ENCODE measurements at regions not wholly inside any gene's neighbourhood (a gene's known extent, or its start where the extent isn't known, plus 50 kb on each side); places are given as distances from the start of the nearest gene placed in this dataset.
"Not testable (repeated sequence)": the region's sequence is repeated elsewhere in the genome, so short reads cannot be mapped to it uniquely, and the experiment has no call there.

DNA sequence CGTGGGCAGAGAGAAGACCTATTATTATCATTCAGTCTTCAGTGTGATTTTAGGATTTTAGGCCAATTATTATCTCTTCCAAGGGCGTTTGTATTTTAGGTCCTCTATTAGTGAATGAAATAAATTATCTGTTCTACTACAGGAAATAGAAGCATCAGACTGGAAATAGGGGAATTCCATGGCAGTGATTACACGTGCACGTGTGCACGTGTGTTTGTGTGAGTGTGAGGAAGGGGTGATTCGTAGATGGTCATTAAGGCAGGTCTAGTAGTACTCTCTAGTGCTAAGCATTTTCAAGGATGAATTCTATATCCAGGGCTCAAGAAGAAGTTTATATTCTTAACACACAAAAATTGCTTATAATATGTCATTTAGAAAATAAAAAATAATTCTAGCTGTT is 623.2 kb downstream of the GATA3 start:
- Histone ChIP-seq H3K36me3 (ENCODE audit: control insufficient read depth in 2 of 3, insufficient read depth in 3 of 3, low read length in 3 of 3) (no peaks in the 10 kb centered on the region), H3K4me1 (ENCODE audit: control insufficient read depth in 2 of 3, insufficient read depth in 2 of 3, low read depth in 1 of 3, low read length in 3 of 3) (no peaks in the 10 kb centered on the region), H3K9me3 (ENCODE audit: control insufficient read depth in 2 of 3, insufficient read depth in 1 of 3, low read length in 3 of 3) (no peaks in the 10 kb centered on the region), H3K4me3 (ENCODE audit: low read length in 3 of 3) (no peak overlapping the region), H3K27ac (ENCODE audit: low read depth in 2 of 2, low read length in 2 of 2) (no peak overlapping the region), H3K9ac (ENCODE audit: low read length in 3 of 3) (no peak overlapping the region), H3K27me3 (ENCODE audit: control insufficient read depth, insufficient read depth, low read length) (no peaks in the 10 kb centered on the region)
- no peak for DNase-seq
- no peak for FAIRE-seq
- intact Hi-C loops (cut with DNase I) = no loop called here
- TF ChIP-seq, protein P1, sequence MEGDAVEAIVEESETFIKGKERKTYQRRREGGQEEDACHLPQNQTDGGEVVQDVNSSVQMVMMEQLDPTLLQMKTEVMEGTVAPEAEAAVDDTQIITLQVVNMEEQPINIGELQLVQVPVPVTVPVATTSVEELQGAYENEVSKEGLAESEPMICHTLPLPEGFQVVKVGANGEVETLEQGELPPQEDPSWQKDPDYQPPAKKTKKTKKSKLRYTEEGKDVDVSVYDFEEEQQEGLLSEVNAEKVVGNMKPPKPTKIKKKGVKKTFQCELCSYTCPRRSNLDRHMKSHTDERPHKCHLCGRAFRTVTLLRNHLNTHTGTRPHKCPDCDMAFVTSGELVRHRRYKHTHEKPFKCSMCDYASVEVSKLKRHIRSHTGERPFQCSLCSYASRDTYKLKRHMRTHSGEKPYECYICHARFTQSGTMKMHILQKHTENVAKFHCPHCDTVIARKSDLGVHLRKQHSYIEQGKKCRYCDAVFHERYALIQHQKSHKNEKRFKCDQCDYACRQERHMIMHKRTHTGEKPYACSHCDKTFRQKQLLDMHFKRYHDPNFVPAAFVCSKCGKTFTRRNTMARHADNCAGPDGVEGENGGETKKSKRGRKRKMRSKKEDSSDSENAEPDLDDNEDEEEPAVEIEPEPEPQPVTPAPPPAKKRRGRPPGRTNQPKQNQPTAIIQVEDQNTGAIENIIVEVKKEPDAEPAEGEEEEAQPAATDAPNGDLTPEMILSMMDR (IDR thresholded peaks at IDR 0.05; ENCODE audit: borderline replicate concordance, extremely low read depth, insufficient read depth) = no peak

DNA sequence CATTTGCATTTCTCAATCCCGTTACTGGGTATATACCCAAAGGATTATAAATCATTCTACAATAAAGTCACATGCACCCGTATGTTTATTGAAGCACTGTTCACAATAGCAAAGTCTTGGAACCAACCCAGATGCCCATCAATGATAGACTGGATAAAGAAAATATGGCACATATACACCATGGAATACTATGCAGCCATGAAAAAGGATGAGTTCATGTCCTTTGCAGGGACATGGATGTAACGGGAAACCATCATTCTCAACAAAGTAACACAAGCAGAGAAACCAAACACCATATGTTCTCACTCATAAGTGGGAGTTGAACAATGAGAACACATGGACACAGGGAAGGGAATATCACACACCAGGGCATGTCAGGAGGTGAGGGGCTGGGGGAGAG is 630.4 kb downstream of the GATA3 start:
- H3K27ac ChIP-seq (ENCODE audit: low read depth in 2 of 2, low read length in 2 of 2); DNase-seq; H3K36me3 ChIP-seq (ENCODE audit: control insufficient read depth in 2 of 3, insufficient read depth in 3 of 3, low read length in 3 of 3); FAIRE-seq; H3K27me3 ChIP-seq (ENCODE audit: control insufficient read depth, insufficient read depth, low read length); H3K9me3 ChIP-seq (ENCODE audit: control insufficient read depth in 2 of 3, insufficient read depth in 1 of 3, low read length in 3 of 3); H3K9ac ChIP-seq (ENCODE audit: low read length in 3 of 3); H3K4me1 ChIP-seq (ENCODE audit: control insufficient read depth in 2 of 3, insufficient read depth in 2 of 3, low read depth in 1 of 3, low read length in 3 of 3); intact Hi-C loops (cut with DNase I); H3K4me3 ChIP-seq (ENCODE audit: low read length in 3 of 3): not testable (repeated sequence)

DNA sequence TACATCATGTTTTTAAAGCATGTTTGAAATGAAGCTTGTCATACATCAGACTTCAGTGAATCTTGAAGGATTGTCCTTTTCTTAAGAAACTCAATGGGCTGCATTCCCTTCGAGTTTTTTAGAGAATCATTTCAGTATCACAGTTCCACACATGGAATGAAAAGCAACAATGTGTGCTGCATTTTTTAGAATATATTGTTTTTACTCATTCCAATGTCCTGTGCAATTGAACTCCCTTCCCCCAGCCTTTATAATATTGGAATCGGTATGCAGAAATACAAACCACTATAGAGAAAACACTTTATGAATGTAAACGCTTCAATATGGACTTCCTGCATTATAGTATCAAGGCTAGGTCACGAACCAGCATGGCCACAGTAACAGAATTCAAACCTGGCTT is 634.4 kb downstream of the GATA3 start:
- no peaks in the 10 kb centered on the region for H3K27me3 ChIP-seq (ENCODE audit: control insufficient read depth, insufficient read depth, low read length)
- no peak overlapping the region for H3K9ac ChIP-seq (ENCODE audit: low read length in 3 of 3)
- intact Hi-C loops (cut with DNase I) = no loop called here
- H3K27ac ChIP-seq (ENCODE audit: low read depth in 2 of 2, low read length in 2 of 2) = no peak overlapping the region
- no peaks in the 10 kb centered on the region for H3K9me3 ChIP-seq (ENCODE audit: control insufficient read depth in 2 of 3, insufficient read depth in 1 of 3, low read length in 3 of 3)
- no peak for FAIRE-seq
- TF ChIP-seq, protein P1 (IDR thresholded peaks at IDR 0.05; ENCODE audit: borderline replicate concordance, extremely low read depth, insufficient read depth) = no peak
- H3K4me1 ChIP-seq (ENCODE audit: control insufficient read depth in 2 of 3, insufficient read depth in 2 of 3, low read depth in 1 of 3, low read length in 3 of 3) = no peaks in the 10 kb centered on the region
- H3K36me3 ChIP-seq (ENCODE audit: control insufficient read depth in 2 of 3, insufficient read depth in 3 of 3, low read length in 3 of 3) = no peaks in the 10 kb centered on the region
- DNase-seq = no peak
- H3K4me3 ChIP-seq (ENCODE audit: low read length in 3 of 3) = no peak overlapping the region

DNA sequence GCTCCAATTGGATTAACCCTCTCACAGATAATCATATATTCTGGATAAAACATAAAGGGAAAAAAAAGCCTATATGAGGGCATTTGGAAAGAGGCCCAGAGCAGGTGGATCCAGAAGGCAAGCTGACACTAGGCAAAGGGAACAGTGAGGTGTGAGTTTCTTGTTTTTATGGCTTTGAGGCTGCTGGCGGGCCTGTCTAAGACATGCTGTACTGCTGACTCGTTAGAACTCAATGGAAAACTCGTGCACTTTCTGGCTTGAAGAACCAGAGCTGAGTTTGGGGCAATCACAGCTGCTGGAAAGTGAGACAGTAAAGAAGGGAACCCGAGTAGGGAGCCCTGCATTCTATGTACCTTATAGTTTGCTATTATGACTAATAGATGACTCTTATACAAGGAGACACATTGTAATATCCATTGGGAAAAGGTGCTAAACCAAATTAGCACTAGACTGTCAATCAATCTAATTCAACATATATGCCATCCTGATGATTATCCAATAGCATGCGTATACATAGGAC is 637.1 kb downstream of the GATA3 start:
- FAIRE-seq = no peak
- H3K4me3 ChIP-seq (ENCODE audit: low read length in 3 of 3) = no peak overlapping the region
- TF ChIP-seq, protein P1 (IDR thresholded peaks at IDR 0.05; ENCODE audit: borderline replicate concordance, extremely low read depth, insufficient read depth) = no peak
- no peak overlapping the region for H3K9ac ChIP-seq (ENCODE audit: low read length in 3 of 3)
- H3K9me3 ChIP-seq (ENCODE audit: control insufficient read depth in 2 of 3, insufficient read depth in 1 of 3, low read length in 3 of 3) = no peaks in the 10 kb centered on the region
- intact Hi-C loops (cut with DNase I) = no loop called here
- DNase-seq = no peak
- H3K36me3 ChIP-seq (ENCODE audit: control insufficient read depth in 2 of 3, insufficient read depth in 3 of 3, low read length in 3 of 3) = no peaks in the 10 kb centered on the region
- H3K27me3 ChIP-seq (ENCODE audit: control insufficient read depth, insufficient read depth, low read length) = no peaks in the 10 kb centered on the region
- no peak overlapping the region for H3K27ac ChIP-seq (ENCODE audit: low read depth in 2 of 2, low read length in 2 of 2)
- no peaks in the 10 kb centered on the region for H3K4me1 ChIP-seq (ENCODE audit: control insufficient read depth in 2 of 3, insufficient read depth in 2 of 3, low read depth in 1 of 3, low read length in 3 of 3)

DNA sequence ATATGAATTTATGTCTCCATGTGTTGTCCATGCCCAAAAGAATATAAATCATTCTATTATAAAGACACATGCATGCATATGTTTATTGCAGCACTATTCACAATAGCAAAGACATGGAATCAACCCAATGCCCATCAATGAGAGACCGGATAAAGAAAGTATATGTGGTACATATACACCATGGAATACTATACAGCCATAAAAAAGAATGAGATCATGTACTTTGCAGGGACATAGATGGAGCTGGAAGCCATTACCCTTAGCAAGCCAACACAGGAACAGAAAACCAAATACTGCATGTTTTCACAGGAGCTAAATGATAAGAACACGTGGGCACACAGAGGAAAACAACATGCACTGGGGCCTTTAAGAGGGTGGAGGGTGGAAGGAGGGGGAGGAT is 639.1 kb downstream of the GATA3 start:
- FAIRE-seq; H3K27ac ChIP-seq (ENCODE audit: low read depth in 2 of 2, low read length in 2 of 2); H3K4me1 ChIP-seq (ENCODE audit: control insufficient read depth in 2 of 3, insufficient read depth in 2 of 3, low read depth in 1 of 3, low read length in 3 of 3); H3K9me3 ChIP-seq (ENCODE audit: control insufficient read depth in 2 of 3, insufficient read depth in 1 of 3, low read length in 3 of 3); H3K4me3 ChIP-seq (ENCODE audit: low read length in 3 of 3); H3K27me3 ChIP-seq (ENCODE audit: control insufficient read depth, insufficient read depth, low read length); DNase-seq; H3K36me3 ChIP-seq (ENCODE audit: control insufficient read depth in 2 of 3, insufficient read depth in 3 of 3, low read length in 3 of 3); intact Hi-C loops (cut with DNase I); H3K9ac ChIP-seq (ENCODE audit: low read length in 3 of 3): not testable (repeated sequence)

Measured in kidney (tissue), 13 donors.